ENCODE measurements at regions not wholly inside any gene's neighbourhood (a gene's known extent, or its start where the extent isn't known, plus 50 kb on each side); places are given as distances from the start of the nearest gene placed in this dataset.

DNA sequence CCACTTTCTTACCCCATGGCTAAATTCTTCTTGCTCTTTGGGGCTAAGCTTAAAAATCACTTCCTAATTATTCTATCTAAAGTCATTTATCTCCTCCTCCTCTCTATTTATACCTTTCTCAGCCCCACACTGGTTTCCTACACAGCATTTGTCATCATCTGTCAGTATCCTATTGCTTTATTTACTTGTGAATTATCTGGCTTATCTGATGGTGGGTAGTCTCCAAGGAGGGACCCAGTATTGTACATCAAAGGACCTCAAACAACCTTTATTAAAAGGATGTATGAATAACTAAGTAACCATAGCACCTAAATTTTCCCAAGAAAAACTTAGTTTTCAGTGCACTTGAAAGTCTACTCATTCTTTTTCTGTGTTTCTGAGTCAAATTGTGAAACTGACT lies 332.7 kb upstream of the SNX7 start:
- Mint-ChIP-seq H3K4me3 (no peak overlapping the region), H3K27ac (no peak overlapping the region), H3K27me3 (peaks cover 0 to 5% (median 3%) of the 10 kb centered on the region in 5 donors), H3K36me3 (no peaks in the 10 kb centered on the region), H3K4me1 (peaks cover 0 to 7% (median 2%) of the 10 kb centered on the region in 4 donors), H3K9me3 (peaks cover 0 to 4% (median 0%) of the 10 kb centered on the region in 9 donors)
- ATAC-seq (no peak), DNase-seq (no peak)
- POLR2A ChIA-PET, result no interaction called here

DNA sequence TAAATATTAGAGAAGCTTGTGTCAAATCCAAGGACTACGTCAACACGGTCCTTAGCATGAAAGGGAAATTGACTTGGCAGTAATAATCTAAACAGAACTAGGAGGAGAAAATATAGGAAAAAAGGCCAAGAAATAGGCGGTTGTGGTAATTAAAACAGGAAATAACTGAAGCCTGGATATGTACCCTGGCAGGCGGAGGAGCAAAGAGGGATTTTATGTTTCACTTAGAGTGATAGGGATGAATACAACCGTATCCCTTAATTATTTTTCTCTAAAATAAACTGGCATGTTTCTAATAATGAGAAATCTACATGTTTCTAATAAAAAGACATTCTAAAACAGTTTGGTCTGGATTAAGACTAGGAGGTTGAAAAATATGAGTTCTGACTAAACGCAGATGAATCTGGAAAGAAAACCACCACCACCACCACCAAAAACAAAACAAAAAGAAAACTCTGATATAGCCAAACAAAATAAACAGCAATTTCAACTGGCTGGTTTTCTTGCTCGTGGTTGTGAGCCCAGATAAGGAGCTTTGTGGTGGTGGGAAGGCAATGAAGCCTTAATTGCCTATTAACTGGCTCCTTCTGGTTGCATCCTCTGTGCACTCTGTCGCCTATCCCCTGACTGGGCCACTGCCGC lies 334.2 kb upstream of the SNX7 start:
- DNase-seq, result no peak

DNA sequence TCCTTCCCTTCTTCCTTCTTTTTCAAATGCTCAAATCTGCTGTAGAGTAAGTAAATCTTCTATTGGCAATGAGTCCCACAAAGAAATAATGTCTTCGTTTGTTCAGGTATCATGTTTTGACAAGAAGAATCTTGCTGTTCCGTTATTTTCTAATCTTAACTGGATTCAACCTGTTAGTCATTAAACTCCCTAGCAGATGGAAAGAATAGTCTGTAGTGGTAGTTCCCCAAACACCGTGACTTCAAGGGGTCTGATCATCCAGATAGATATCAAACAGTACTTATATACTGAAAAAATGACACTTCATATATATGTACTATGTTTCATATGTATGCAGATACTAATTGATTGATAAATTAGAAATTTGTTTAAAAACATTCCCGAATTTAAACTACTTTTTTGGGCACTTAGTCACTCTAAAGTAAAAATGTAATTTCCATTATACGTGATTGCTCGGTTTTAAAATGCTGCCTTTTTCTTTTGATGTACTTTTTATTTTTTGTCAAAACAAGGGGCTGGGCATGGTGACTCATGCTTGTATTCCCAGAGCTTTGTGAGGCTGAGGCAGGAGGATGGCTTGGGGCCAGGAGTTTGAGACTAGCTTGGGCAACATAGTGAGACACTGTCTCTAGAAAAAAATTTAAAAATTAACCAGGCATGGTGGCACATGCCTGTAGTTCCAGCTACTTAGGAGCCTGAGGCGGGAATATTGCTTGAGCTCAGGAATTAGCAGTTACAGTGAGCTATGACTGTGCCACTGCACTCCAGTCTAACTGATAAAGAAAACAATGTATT lies 335.7 kb upstream of the SNX7 start:
- H3K4me3 Mint-ChIP-seq, result no peak overlapping the region
- H3K27ac Mint-ChIP-seq, result no peak overlapping the region
- no peaks in the 10 kb centered on the region for H3K36me3 Mint-ChIP-seq
- ATAC-seq (no peak), DNase-seq (no peak)
- peaks cover 5 to 16% (median 7%) of the 10 kb centered on the region in 4 donors for H3K4me1 Mint-ChIP-seq
- POLR2A ChIA-PET, result no interaction called here
- peaks cover 0 to 1% (median 0%) of the 10 kb centered on the region in 5 donors for H3K27me3 Mint-ChIP-seq
- peaks cover 0 to 4% (median 0%) of the 10 kb centered on the region in 9 donors for H3K9me3 Mint-ChIP-seq

More for the DNA sequence above, 334.2 kb upstream of the SNX7 start:
- POLR2A ChIA-PET, result no interaction called here
- H3K36me3 Mint-ChIP-seq, result no peaks in the 10 kb centered on the region
- H3K9me3 Mint-ChIP-seq, result peaks cover 0 to 4% (median 0%) of the 10 kb centered on the region in 9 donors
- no peak overlapping the region for H3K4me3 Mint-ChIP-seq
- H3K27me3 Mint-ChIP-seq, result peaks cover 0 to 1% (median 0%) of the 10 kb centered on the region in 5 donors
- H3K4me1 Mint-ChIP-seq, result peaks cover 5 to 16% (median 7%) of the 10 kb centered on the region in 4 donors
- no peak for ATAC-seq
- H3K27ac Mint-ChIP-seq, result no peak overlapping the region

DNA sequence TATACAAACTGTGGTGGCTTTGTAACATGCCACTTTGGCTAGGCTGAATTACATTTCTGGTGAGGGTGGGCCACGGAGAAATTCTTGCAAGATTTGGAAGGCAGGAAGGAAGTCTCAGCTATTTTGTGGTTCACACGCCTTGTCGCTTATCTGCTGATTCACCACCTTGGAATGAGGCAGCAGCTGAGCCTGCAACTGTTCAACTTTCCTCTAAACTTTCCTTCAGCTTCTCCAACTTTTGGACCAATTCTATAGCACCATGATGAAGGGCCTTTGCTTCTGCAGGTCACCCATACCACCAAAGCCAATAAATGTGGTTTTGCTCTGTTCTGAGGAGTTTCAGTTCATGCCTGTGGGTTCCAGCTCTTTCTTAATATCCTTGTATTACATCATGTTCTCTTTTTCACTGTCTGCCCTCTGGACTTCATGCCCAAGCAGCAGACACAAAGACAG lies 337.6 kb upstream of the SNX7 start:
- H3K36me3 Mint-ChIP-seq, result no peaks in the 10 kb centered on the region
- H3K27ac Mint-ChIP-seq, result no peak overlapping the region
- peaks cover 0 to 4% (median 0%) of the 10 kb centered on the region in 5 donors for H3K27me3 Mint-ChIP-seq
- H3K4me3 Mint-ChIP-seq, result peak overlapping the region in 1 of 10 donors; percentile 62
- no peak for ATAC-seq
- peaks cover 5 to 16% (median 7%) of the 10 kb centered on the region in 4 donors for H3K4me1 Mint-ChIP-seq
- no peaks in the 10 kb centered on the region for H3K9me3 Mint-ChIP-seq
- POLR2A ChIA-PET, result no interaction called here
- DNase-seq, result peak in 1 of 10 donors; percentile 9

DNA sequence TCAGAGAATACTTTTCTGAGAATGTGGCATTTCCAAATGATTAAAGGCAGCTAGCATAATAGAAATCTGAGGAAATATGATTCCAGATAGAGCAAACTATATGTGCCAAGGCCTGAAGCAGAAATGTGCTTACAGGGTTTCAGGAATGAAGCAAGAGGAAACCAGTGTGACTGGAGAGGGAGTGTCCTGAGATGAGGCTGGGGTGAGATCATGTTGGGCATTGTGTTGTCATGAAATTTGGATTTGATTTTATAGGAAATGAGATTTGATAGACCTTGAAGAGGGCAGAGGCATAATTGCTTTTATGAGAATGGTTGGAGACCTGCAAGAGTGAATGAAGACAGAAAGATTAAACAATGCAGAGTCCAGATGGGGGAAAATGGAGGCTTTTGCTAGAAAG lies 338.1 kb upstream of the SNX7 start:
- DNase-seq (no peak), ATAC-seq (no peak)
- POLR2A ChIA-PET, result no interaction called here
- Mint-ChIP-seq H3K27me3 (peaks cover 0 to 4% (median 0%) of the 10 kb centered on the region in 5 donors), H3K36me3 (no peaks in the 10 kb centered on the region), H3K4me3 (peak overlapping the region in 1 of 10 donors; percentile 62), H3K9me3 (no peaks in the 10 kb centered on the region), H3K27ac (no peak overlapping the region), H3K4me1 (peaks cover 5 to 16% (median 7%) of the 10 kb centered on the region in 4 donors)

DNA sequence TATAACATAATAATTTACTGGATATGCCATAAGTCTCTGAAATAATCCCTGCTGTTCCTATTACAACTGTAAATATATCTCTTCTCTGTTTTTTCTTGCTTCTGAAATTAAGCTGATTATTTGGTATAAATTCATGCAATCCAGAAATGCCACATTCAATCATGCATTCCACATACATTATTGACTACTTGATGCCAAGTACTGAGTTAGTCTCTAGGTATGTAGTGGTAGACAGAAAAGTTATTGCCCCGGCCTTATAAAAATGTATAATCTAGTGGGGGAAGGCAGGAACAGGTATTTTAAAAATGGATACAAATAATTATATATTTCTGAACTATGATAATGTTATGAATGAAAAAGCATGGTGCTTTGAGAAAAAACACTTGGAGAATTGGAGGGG lies 338.6 kb upstream of the SNX7 start:
- DNase-seq, result no peak
- Mint-ChIP-seq H3K36me3 (no peaks in the 10 kb centered on the region), H3K9me3 (no peaks in the 10 kb centered on the region), H3K27ac (no peak overlapping the region), H3K27me3 (peaks cover 0 to 4% (median 0%) of the 10 kb centered on the region in 5 donors), H3K4me1 (peaks cover 5 to 16% (median 7%) of the 10 kb centered on the region in 4 donors), H3K4me3 (no peak overlapping the region)
- ATAC-seq, result no peak
- POLR2A ChIA-PET, result no interaction called here

DNA sequence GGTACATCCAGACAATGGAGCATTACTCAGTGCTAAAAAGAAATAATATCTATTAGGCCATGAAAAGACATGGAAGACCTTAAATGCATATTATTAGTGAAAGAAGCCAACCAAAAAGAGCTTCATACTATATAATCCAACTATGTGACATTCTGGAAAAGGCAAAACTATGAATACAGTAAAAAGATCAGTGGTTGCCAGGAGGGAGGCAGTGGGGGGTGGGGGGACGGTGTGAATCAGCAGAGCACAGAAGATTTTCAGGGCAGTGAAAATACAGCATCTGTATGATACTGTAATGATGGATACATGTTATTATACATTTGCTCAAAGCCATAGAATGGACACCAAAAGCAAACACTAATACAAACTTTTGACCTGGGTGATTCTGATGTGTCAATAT lies 339.4 kb upstream of the SNX7 start:
- POLR2A ChIA-PET, result no interaction called here
- Mint-ChIP-seq H3K36me3 (no peaks in the 10 kb centered on the region), H3K9me3 (no peaks in the 10 kb centered on the region), H3K27me3 (peaks cover 0 to 4% (median 0%) of the 10 kb centered on the region in 5 donors), H3K4me1 (peaks cover 5 to 16% (median 7%) of the 10 kb centered on the region in 4 donors), H3K27ac (no peak overlapping the region), H3K4me3 (no peak overlapping the region)
- DNase-seq (no peak), ATAC-seq (no peak)

DNA sequence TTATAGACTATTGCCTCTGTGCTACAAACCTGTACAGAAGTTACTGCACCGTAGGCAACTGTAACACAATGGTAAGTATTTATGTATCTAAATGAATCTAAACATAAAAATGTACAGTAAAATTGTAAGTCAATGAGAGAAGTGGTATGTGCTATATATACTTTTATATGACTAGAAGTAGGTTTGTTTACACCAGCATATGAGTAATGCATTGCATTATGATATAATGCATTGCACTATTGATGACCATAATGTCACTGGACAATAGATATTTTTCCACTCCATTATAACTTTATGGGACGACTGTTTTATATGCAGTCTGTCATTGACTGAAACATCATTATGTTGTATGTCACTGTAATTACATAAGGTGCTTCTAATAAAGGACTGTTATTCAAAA lies 340.3 kb upstream of the SNX7 start:
- H3K27me3 Mint-ChIP-seq, result peaks cover 0 to 4% (median 0%) of the 10 kb centered on the region in 5 donors
- H3K27ac Mint-ChIP-seq, result no peak overlapping the region
- H3K4me3 Mint-ChIP-seq, result no peak overlapping the region
- H3K36me3 Mint-ChIP-seq, result no peaks in the 10 kb centered on the region
- ATAC-seq (no peak), DNase-seq (no peak)
- no peaks in the 10 kb centered on the region for H3K9me3 Mint-ChIP-seq
- POLR2A ChIA-PET, result no interaction called here
- peaks cover 5 to 16% (median 7%) of the 10 kb centered on the region in 4 donors for H3K4me1 Mint-ChIP-seq

DNA sequence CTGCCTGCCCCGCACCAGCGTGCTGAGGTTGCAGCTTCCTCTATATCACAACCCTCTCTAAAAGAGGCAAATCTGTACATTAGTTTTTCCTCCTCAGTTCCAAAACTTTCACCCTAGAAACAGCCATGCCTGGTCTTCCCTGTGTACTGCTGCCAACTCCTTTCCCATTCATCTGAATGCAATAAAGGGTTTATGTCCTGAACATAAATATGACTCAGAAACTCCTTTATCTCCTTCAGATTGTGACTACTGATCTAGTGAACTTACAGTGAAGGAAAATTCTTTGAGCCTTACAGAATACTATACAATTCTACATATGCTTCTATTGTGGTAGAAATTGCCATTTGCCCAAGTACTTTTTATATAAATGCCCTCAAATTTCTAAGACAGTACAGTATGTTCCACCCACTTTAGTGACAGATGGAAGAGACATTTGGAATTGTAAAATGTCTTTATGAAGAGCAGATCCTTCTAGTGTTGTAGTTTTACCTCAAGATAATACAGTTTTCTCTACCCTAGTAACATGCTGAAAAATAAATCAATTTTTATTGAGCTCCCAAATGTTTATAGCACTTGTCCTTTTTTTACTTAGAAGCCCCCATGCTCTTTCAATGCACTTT lies 345.1 kb upstream of the SNX7 start:
- POLR2A ChIA-PET, result no interaction called here
- Mint-ChIP-seq H3K4me1 (no peaks in the 10 kb centered on the region), H3K36me3 (no peaks in the 10 kb centered on the region), H3K9me3 (no peaks in the 10 kb centered on the region), H3K4me3 (no peak overlapping the region), H3K27ac (no peak overlapping the region), H3K27me3 (peaks cover 0 to 4% (median 0%) of the 10 kb centered on the region in 5 donors)
- ATAC-seq, result no peak
- no peak for DNase-seq

DNA sequence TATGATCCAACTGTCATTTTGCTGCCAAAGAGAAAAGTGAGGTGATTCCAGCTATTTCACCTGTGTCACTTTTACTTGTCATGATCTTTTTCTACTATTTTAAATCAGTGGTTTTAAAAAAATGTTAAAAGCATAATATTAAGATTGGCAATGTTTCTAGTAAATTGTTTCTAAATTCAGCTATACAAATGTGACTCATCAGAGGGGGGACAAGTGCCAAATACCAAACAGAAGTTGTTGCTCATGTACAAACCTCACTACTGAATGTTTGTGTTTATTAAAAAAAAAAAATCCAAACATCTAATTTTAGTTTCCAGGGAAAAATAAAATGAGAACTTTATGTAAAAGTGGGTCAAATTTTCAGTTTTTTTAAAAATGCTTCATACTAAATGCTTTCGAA lies 346.2 kb upstream of the SNX7 start:
- Mint-ChIP-seq H3K4me3 (no peak overlapping the region), H3K27ac (no peak overlapping the region), H3K9me3 (no peaks in the 10 kb centered on the region), H3K27me3 (peaks cover 0 to 4% (median 0%) of the 10 kb centered on the region in 5 donors), H3K4me1 (no peaks in the 10 kb centered on the region), H3K36me3 (no peaks in the 10 kb centered on the region)
- POLR2A ChIA-PET, result no interaction called here
- ATAC-seq (no peak), DNase-seq (no peak)

DNA sequence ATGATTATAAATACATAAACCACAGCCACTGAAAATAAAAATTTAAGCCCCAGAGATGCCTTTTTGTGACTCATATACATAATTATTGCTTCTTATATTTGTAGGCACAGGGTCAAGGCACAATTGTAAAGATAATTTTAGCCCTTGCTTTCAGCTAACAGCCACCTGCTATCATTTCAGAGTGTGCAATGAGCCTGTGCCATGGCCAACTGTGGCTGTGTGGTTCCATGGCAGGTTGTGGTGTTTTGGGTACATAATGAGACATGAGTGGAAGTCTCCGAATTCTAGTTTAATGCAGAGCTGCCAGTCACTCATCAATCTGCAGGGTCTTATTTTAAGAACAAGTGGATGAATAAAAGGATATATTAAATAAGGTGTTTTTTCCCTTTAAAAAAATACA lies 346.9 kb upstream of the SNX7 start:
- H3K27ac Mint-ChIP-seq, result no peak overlapping the region
- DNase-seq (no peak), ATAC-seq (no peak)
- H3K4me1 Mint-ChIP-seq, result no peaks in the 10 kb centered on the region
- H3K9me3 Mint-ChIP-seq, result peaks cover 0 to 6% (median 0%) of the 10 kb centered on the region in 9 donors
- peaks cover 0 to 6% (median 0%) of the 10 kb centered on the region in 5 donors for H3K27me3 Mint-ChIP-seq
- POLR2A ChIA-PET, result no interaction called here
- no peak overlapping the region for H3K4me3 Mint-ChIP-seq
- H3K36me3 Mint-ChIP-seq, result no peaks in the 10 kb centered on the region

DNA sequence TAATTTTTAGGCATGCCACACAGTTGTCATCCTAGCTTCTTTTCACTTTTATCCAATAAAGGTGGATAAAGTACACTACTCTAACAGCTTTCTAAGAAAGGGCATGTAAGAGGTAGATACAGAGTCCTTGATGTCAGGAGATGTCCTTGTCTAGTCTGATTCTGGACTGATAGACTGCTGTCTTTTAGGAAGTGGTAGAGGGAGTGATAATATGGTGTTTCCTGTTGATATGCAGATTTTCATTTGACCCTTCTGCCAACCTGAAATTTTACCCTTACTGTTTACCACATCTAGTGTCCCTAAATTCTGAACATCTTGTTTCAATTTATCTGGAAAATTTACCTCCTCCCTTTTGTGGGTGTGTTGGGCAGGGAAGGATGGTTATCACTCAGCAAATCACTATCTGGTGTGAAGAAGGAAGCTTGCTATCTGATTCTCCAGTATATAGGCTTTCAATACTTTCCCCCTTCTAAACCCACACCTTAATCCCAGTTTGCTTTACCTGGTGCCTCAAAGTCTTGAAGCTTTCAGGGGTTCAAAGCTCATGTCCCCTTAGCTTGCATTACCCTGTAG lies 354.9 kb upstream of the SNX7 start:
- ATAC-seq (no peak), DNase-seq (no peak)
- no peak overlapping the region for H3K4me3 Mint-ChIP-seq
- H3K9me3 Mint-ChIP-seq, result peaks cover 0 to 9% (median 0%) of the 10 kb centered on the region in 9 donors
- H3K27ac Mint-ChIP-seq, result no peak overlapping the region
- no peaks in the 10 kb centered on the region for H3K36me3 Mint-ChIP-seq
- H3K4me1 Mint-ChIP-seq, result peaks cover 0 to 6% (median 0%) of the 10 kb centered on the region in 4 donors
- peaks cover 0 to 4% (median 0%) of the 10 kb centered on the region in 5 donors for H3K27me3 Mint-ChIP-seq
- POLR2A ChIA-PET, result no interaction called here

DNA sequence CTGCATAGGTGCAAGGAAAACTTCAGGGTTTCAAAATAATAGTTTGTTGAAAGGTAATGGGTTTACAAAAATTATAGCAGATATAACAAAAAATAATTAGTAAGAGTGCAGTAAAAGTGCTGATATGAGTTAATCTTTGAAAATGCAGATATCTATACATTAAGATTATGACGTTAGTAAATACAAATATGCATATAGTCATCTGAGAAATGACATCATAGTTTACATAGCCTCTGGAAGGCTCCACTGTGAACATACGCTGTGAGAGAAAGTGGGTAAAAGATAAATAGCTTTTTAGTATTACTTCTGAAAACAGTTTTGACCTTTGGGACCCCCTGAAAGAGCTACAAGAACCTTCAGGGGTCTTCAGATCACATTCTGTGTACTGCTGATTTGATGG lies 356.2 kb upstream of the SNX7 start:
- ATAC-seq (no peak), DNase-seq (no peak)
- POLR2A ChIA-PET, result no interaction called here
- Mint-ChIP-seq H3K27ac (no peak overlapping the region), H3K36me3 (no peaks in the 10 kb centered on the region), H3K27me3 (peaks cover 0 to 4% (median 0%) of the 10 kb centered on the region in 5 donors), H3K4me1 (peaks cover 0 to 6% (median 0%) of the 10 kb centered on the region in 4 donors), H3K9me3 (peaks cover 0 to 9% (median 0%) of the 10 kb centered on the region in 9 donors), H3K4me3 (no peak overlapping the region)

All from naive thymus-derived CD8-positive, alpha-beta T cell (primary cell).